GM18505 (cell line): ENCODE measurements at regions not wholly inside any gene's neighbourhood (a gene's known extent, or its start where the extent isn't known, plus 50 kb on each side); places are given as distances from the start of the nearest gene placed in this dataset.

Source experiments
- ATAC-seq: cut with Tn5 transposase; IDR thresholded peaks from one replicate; pipeline ENCODE4 v1.9.1; 2021; ENCODE audit not compliant: unreplicated experiment
- POLR2A ChIP-seq: IDR thresholded peaks from 4 replicates; pipeline ENCODE4 v1.6.1; 2011; ENCODE audit warnings: borderline replicate concordance; ENCODE audit not compliant: insufficient read depth, insufficient read length; ENCODE audit errors: extremely low read depth

DNA sequence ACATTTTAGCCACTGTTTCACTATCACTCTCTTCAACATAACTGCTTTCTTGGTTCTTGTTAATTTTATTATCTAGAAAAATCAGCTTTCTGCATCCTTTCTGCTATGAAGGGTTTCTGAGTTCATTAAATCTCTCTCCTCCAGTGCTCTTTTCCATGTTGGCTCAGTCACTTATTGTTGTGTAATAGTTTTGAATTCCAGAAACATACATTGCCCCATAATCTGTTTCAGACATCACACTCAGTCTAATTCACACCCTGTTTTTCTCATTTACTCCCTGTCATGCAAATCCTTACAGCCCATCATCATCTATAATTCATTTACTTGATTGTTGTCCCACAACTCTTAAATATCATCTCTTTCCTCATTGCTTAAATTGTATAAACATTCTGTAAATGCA lies 176.1 kb upstream of the CDH12 start:
- ATAC-seq, result no peak
- TF ChIP-seq POLR2A, result no peak

DNA sequence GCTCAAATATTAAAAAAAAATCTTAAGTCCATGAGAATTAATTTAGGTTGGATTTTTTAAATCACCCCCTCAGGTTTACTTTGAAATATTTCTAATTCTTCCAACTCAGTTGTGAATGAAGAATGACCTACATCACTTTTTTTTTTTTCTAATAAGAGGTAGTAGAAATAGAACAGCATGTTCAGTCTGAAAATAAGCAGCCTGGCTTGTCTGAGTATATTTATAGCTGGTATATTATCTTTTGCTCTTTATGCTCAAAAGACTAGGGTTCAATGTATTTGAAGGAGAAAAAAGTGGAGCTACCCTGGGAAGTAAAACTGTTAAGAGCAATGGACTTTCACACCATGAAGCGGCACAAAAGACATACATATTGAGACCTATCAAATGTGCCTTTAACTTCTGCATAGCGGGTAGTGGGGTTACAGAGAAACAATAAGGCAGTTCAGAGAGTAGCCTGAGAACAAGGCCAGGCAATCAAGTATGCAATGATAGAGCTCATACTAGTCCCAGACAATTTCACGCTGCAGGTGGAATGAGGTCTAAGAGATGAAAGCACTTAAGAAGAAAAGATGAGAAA lies 175.4 kb upstream of the CDH12 start:
- ATAC-seq, result no peak
- TF ChIP-seq POLR2A, result no peak

DNA sequence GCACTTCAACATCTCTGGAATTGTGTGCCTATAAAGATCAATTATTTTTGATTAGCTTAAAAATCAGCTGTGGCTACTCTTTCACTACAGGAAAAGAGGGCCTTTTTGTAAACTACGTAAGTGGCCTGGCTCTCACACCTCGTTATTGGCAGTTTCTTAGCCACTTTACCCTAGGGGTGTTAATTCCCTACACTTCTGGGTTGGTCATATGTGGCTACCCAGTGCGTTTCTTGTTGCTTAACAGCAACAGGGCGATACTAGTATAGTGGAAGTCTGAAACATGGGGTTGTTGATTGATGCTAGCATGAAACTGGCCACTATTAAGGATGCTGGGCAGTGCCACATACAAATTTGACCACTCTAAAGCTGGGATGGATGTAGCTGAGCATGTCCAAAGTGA lies 174.7 kb upstream of the CDH12 start:
- no peak for TF ChIP-seq POLR2A
- no peak for ATAC-seq

DNA sequence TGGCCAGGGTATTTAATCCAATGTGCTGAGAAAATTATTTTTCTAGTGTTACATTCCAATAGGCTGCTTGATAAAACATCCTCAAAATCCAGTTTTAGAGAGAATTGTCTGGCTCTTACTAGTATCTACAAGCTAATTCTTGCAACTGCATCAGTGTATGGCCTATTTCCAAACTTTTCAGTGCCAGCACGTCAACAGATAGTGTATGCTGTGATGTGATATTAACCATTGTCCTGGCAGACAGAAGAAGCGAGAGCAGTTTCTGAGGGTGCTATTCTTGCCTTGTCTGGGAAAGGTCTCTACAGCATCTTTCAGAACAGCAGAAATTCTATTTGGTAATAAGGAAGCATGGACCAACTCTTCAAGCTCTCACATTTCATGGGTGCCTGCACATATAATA lies 174.2 kb upstream of the CDH12 start:
- TF ChIP-seq POLR2A, result no peak
- ATAC-seq, result no peak

DNA sequence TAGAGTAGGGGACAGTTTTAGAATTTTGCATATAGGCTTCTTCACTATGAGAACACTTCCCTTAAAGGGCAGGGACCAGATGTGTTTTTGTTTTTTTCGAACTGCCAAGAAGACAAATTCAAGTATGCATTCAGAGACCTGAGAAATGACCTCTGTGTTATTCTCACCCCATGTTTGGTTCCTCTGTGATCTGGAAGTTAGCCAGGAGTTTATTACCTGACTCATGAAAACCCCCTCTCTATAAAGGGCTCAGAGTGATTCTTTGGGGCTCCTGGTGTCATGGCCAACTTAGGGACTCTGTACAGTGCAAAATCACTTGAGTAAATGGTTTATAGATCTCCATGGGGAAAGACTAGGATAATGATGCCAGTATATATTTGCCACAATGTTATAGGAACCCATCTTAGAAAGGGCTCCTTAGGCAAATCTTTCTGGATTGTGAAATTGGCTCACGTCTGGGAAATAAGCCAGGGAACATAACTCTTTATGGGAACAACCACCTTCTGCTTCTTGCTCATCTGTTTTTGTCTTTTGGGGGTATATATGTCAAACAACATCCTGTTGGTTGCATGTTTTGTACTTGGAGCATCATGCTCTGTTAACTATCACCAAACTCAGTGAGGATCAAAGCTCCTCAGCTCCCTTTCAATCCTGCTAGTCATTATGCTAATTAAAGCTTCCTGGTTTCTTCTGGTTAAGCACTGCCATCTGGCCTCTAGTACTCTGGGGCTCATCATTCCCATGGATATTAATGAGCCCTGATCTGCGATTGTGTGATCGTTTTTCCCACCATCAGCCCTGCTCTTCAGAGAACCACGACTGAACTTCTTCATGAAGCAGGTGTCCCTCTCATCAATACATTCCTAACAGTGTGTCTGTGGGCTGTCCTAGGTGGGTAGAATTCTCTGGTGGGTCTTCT lies 173.4 kb upstream of the CDH12 start:
- TF ChIP-seq POLR2A, result no peak
- ATAC-seq, result no peak

DNA sequence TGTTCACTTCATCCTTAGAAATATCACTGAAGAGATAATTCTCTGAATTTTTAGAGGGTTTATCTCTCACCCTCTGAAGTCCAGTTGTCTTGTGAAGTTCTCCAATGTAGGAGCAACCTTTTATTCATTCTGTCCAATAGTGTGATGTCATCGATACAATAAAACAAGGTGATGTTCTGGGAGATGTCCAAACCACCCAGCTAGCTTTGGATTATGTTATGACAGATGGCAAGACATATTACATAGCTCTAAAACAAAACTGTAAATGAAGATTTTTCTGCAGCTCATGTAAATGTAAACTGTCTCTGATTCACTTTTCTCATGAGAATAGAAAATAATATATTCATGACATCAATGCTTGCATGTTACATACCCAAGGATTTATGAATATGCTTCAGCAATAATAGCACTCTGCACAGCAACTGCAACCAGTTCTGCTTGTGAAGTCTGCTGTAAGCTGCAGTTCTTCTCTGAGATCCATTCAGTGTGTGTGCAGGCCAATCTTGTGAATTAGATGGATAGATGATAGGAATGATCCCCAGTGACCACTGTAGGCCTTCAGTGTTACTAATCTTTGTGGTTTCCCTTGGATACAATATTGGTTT lies 172.6 kb upstream of the CDH12 start:
- no peak for TF ChIP-seq POLR2A
- no peak for ATAC-seq

DNA sequence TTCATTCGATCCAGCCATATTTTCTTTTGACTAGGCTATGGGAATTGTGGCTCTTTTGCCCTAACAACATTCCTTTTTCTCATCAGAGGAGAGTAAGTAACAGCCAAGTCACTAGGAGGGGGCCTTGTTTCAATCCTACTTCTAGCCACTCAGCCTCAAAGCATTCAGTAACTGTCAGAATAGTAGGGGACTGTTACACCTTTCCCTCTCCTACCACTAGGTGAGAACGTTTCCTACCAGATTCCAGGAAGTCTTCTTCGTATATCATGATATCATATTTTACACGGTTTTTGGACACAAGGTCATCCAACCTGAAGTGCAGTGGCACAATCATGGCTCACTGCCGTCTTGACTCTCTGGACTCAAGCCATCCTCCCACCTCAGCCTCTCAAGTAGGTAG lies 171.3 kb upstream of the CDH12 start:
- TF ChIP-seq POLR2A, result no peak
- no peak for ATAC-seq

DNA sequence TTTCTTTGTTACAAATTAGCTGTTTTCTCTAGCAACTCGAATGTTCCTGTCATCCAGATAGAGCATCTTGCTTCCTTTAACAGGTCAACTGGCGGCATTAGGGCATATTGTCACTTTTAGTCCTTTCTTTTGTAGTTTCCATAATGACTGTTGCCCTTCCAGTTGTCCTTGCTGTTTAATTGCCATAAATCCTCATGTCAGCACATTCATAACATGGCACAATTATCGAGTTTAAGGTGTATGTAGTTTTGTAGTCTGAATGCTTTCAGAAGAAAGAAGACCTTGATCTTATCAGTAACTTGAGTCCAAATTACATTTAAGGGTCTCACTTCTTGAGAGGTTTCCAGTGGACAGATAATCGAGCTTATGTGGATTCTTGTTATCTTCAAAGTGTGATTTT lies 161.7 kb upstream of the CDH12 start:
- TF ChIP-seq POLR2A, result no peak
- ATAC-seq, result no peak

DNA sequence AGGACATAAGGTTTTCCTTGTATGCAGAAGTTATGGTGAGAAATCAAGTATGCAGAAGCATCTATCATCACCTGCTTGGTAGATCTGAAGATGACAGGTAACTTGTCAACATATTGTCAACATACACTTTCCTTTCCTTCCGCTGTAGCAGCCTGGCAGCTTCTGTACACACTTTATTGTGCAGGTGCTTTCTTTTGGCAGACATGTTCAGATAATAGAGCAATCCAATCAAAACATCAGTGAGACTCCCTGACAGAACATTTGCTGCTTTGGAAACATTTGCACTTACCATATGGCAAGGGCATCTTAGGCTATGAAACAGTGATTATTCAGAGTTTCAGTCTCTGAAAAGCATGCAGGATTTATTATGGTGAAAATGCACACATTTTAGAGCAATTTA lies 161.1 kb upstream of the CDH12 start:
- no peak for ATAC-seq
- TF ChIP-seq POLR2A, result no peak

DNA sequence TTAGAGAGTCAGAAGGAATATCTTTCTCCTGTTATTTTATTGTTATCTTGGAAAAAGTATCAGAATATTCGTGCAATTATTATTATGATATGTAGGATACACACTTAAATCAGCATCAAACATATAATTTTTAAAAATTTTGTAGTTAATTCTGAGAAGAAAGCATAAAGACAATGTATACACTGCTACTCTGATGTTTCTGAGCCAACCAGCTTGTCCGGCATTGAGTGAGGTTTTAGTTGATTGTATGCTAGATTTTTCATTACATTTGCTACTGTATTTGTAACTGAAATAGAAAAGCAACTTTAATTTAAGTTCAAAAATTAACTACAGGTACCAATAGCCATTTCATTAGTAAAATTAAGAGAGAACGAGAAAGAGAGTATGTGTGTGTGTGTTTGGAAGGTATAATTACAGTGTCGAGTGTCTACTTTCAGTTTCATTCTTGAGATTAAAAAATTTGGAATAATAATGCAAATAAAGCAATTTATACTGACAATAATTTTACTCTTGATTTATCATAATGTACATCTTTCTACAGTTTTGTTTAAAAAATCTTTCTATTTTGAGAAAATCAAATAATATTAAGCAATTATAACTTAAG lies 160.4 kb upstream of the CDH12 start:
- ATAC-seq, result no peak

DNA sequence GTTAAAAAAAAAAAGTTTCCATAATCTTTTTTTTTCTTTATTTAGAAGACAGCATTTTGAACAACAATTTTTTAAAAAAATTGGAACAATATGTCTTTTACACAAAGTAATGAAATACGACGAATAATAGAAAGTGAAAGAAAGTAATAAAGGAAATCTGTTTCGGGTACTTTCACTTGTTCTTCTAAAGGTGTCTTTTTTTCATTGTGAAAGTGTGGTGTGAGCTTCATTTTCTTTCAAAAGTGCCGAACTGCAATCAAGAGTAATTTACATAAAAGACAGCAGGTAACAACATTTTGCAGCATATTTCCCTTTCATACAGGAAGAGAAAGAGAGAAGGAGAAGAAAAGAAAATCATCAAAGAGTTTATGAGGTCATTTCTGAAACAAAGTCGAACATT lies 159.7 kb upstream of the CDH12 start:
- no peak for TF ChIP-seq POLR2A
- no peak for ATAC-seq

More for the DNA sequence above, 160.4 kb upstream of the CDH12 start:
- no peak for TF ChIP-seq POLR2A

DNA sequence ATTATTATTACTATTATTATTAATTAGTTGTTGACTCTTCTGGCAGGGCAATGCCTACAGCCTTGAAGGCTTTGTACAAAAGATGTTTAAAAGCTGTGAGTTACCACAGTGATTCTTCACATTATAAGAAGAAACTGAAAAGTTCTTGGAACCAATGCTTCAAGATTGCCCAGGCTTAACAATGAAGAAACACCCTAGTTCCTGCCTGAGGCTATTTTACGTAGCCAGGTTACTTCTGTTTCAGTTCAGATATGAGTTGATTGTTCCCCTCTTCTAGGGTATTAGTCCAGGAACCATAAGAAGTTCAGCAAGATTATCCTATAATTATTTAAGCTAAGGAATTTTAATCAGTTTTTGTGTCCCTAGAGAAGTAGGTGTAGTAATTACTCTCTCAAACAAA lies 154.6 kb upstream of the CDH12 start:
- ATAC-seq, result no peak
- TF ChIP-seq POLR2A, result no peak

DNA sequence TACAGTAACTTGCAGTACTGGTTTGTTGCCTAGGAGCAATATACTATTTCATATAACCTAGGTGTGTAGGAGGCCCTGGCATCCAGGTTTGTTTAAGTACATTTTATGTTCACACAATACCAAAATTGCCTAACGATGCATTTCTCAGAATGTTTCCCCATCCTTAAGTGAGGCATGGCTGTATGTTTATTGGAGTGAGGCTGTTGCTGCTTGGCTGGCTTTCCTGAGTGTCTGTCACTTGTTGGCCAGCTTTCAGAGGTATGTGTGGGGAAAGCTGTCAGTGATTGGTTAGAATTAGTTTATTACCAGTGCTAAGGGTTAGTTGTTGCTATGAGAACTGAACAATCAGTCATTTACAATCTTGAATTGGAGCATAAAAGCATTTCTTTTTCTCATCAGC lies 154.1 kb upstream of the CDH12 start:
- no peak for ATAC-seq

More for the DNA sequence above, 154.1 kb upstream of the CDH12 start:
- no peak for TF ChIP-seq POLR2A
